ENCODE measurements at regions not wholly inside any gene's neighbourhood (a gene's known extent, or its start where the extent isn't known, plus 50 kb on each side); places are given as distances from the start of the nearest gene placed in this dataset.
"Not testable (repeated sequence)": the region's sequence is repeated elsewhere in the genome, so short reads cannot be mapped to it uniquely, and the experiment has no call there.

DNA sequence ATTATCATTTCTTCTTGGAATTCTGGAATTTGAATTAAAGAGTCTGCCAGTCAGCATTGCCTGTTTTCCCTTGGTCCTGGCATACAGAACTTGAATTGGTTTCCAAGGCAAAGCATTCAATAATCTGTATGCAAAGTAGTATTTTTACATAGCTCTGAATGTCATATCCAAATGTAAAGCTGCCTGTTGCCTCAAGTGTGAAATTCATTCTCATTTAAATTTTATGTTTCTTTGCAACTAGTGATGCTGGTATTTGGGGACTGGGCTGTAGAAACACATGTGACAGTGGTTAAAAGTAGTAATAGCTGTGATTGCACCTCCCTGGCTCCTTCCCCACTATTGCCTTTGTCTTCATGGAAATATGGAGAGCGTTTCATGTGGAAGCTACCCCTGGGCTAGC is 743.9 kb upstream of the GOLIM4 start:
- DNase-seq, result no peak

DNA sequence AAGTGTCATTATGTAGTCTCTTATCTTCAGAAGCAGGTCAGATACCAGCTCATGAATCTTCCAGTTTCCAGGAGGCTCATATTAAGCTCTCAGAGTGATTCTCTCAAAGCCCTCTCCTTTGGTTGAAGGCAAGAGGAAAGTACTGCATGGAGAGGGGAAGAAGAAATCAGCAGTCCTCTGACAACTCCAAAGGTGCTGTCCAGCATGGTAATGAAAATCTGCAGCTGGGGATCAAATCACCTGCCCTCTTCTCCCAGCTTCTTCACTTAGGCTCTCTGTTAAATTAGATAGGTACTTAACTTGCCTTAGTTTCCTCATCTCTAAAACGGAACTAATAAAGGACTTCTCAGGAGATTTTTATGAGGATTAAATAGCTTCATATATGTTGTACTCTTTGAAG is 738.8 kb upstream of the GOLIM4 start:
- DNase-seq, result no peak

DNA sequence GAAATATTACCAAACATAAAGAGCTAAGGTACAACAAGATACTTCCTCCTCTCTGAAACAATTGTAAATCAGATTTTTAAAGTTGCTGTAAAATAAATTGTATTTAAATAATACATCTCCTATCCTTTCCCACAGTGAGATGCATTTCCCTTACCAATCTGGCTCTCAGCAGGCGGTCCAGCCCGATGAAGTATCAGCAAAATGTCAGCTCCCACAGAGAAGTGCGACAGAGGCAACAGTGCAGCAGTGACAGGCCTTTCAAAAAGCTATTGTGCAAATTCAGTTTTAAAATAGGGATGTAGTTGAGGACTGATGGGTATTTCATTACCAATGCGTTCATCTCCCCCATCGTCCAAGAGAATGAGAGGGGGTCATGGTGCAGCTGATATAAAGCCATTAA is 733.2 kb upstream of the GOLIM4 start:
- no peak for DNase-seq

DNA sequence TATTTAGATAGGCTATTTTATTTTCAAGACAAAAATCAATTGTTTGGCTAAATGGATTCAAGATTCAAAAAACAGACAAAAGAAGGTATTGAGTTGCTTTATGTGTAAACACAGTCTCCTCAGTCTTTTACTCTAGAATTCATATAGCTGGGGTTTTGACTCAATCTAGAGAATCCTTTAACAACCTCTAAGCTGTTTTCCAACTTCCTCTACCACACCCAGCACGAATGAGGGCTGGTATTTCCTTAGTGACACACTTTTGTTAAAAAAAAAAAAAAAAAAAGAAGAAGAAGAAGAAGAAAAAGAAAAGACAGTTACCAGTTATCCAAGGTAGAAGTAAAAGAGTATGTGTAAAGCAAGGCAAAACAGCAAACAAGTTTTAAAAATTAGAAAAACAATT is 732.8 kb upstream of the GOLIM4 start:
- no peak for DNase-seq

DNA sequence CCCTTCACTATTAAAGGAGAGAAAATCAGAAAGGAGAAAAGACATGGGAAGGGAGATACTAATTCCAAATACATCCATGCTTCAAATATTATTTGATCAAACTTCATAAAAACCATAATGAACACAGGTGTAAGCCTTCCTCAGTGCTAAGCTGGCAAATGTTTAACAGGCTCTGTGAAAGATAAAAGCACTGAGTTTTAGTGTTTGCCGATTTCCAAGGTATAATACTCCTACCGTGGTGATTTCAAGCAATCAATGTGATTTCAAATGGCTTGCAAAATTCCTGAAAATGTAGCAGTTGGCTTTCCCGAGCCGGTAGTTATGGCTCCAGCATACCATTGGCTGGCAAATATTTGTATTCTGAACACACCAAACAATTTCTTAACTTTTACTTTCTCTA is 732.3 kb upstream of the GOLIM4 start:
- no peak for DNase-seq

DNA sequence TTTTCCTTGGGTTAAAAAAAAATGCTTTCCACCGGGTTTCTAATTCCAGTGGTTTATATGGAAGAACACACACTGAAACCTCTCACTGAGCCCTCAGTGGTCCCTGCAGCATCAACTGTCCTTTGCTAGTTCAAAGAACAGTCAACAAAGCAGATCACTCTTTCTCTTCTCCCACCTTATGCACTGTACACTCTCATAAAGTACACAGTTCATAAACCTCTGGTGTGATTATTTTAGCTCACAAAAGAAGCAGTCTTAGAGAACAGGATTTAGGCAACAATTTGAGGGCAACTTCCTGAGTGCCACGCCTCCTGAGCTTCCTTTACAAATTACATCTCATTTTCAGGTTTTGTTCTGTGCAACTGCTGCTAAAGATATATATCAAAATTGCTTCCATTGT is 728.4 kb upstream of the GOLIM4 start:
- DNase-seq, result no peak

DNA sequence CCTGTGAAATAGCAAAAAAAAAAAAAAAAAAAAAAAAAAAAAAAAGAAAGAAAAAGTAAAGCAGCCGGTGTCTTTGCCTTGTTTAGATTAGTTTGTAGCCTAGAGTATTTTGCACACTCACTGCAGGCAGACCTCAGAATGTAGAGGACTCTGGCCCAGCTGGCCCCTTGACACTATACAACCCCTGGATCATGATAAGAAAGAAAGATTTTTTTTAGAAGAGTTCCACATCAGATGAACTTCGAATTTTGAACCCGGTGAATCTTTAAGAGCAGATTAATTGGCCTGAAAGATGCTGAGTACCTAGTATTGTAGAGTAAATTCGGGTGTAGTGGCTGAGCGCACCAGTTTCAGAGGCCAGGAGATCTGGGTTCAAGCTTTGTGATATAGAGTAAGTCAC is 727.7 kb upstream of the GOLIM4 start:
- DNase-seq, result no peak

DNA sequence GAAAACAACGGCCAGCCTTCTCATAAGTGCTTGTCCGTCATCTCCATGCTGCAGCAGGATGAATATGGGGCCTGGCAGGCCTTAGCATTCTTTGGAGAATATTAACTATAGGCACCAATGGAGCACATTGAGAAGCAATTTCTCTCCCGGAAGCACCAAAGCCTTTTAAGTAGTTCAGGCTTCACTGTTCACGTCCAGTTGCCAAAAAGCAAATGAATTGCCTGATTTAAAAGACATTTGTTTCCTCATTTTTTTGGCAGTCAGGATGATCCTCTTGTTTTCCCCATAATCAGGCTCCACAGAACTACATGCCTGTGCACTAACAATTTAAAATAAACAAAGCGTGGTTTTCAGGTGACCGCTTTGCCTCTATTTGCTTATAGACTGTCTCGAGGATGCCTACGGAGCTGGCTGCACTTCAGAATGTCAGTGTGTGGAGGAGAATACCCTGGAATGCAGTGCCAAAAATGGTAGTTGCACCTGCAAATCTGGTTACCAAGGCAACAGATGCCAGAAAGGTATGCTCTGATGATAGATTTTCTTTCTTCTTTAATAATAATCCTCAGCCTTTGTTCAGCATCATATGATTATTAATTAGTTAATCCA is 725.2 kb upstream of the GOLIM4 start:
- no peak for DNase-seq

DNA sequence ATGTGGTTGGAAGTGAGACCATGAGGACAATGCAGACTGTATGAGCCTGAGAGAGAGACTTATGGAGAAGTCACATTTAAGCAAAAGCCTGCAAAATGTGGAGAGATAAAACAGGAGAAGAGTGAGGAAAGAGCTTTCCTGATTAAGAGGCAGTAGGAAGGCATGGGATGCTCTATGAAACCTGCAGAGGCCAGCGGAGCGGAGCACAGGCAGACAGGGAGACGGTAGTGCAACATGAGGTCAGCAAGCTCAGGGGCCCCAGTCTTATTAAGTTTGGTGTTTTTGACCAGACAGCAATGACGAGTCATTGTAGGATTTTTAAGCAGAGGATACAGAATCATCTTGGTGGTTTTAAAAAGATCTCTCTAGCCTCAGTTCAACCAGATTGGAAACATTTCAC is 721.5 kb upstream of the GOLIM4 start:
- no peak for DNase-seq

DNA sequence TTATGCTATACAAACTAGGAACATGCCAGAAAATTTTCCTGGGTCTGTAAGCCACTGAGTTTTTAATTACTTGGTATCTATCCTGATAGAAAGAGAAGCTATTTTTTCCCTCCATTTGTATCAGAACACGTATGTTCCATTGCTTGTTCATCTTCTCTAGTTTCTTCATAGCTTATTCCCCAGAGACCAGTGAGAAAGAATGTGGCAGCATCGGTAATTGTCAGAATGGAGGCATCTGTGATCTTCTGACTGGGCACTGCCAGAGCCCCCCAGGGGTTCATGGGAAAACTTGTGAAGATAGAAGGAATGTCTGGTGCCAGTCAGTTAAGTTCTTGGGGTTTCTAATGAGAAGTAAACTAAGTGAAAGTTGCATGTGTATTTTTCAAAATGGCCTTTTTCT is 720.2 kb upstream of the GOLIM4 start:
- no peak for DNase-seq

DNA sequence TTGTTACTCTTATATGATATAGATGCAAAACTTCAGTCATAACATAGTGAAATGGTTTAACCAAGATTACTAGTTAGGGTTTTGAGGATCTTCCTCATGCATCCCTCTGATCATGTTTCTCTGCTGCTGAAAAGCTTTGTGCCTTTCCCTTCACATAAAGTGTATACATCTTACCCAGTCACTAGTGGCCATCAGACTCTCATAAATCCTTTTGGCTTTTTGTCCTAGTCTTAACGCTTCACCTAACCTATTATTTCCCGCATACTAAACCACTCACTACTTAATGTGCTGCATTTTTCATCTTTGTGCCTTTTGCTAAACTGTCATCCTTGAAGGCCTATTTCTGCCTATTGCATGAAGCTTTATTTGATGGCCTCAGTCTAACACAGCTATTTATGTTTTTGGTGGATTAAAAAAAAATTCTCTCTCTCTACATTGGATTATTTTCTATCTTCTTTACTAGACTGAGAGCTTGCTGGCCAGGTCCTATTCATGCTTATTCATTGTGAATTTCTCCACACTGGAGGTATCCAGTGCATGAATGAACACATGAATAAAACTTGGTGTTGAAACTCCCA is 717.6 kb upstream of the GOLIM4 start:
- DNase-seq, result no peak

DNA sequence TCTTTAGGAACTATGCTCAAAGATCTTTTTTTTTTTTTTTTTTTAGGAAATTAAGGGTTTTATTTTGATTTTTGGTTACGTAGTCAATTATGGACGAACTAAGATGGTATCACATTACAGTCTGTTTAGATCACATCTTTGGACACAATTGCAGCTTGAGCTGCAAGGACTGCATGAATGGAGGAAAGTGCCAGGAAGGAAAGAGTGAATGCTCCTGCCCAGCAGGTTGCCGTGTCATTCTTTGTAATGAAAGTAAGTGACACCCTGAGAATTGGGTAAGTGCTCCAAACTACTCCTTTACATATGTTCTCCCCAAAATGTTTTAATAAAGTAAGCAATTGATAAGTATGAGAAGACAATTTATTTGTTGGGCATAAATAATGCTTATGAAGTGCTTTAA is 716.5 kb upstream of the GOLIM4 start:
- no peak for DNase-seq

DNA sequence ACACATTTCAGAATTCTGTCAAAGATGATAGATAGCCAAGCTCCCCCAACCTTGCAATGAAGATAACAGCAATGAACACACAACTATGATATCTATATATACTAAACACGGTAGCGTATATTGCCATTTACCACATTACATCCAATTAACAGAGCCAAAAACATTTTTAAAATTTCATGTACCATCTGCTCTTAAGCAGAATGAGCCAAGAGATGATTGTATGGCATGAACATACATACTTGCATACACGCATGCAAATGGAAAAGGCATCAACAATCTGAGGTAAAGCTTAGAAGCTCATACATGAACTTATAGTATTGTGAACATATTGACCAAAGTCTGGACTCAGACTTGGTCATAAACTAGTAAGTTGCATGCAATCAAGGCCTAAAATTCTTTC is 712.9 kb upstream of the GOLIM4 start:
- no peak for DNase-seq

DNA sequence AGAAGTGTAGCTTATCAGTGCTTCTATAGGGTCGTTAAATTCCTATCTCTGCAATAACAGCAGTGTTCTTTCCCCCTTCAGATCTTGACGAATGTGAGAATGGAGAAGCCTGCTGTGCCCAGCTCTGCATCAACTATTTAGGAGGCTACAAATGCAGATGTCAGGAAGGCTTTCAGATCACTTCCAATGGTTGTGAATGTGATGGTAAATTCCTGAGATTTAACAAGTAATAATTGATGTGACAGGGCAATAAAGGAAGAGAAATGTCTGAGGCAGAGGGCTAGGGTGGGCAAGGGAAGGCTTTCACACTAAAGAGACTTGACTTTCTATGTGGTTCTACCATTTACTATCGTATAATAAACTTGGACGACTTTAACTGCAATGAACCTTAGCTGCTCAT is 711.7 kb upstream of the GOLIM4 start:
- no peak for DNase-seq

DNA sequence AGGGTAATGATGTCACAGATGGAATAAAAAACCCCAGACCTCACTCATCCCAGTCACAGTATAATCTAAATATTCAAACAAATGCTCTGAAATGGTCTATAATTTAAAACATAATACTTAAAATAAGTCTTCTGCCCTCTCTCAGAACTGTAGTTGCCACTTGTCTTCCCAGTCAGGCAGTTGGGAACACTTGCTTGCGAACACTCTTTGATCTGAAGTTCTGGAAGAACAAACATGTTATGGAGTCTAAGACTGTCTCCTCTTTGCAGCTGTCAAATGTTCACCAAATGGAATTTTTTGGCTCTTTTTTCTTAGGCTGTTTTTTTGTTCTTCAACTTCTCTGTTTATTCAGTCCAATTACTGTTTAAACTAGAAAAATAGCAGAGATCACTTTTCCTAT is 711.1 kb upstream of the GOLIM4 start:
- DNase-seq, result no peak

DNA sequence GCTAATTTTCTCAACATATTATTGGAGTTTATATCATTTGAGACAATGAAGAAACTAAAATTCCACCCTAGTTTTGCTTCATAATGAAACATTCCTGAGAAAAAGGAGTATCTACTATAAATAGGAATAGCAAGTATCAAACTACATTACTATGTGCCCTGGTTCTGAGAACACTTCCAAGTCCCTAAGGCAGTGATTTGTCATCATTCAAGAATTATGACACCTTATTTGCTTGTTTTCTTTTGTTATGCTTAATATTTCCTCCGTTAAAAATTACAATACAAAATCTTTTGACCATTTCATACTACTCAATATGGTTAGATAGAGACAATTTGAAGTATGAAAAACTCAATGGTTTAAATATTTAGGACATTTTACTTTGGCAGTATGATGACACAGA is 707.8 kb upstream of the GOLIM4 start:
- no peak for DNase-seq

DNA sequence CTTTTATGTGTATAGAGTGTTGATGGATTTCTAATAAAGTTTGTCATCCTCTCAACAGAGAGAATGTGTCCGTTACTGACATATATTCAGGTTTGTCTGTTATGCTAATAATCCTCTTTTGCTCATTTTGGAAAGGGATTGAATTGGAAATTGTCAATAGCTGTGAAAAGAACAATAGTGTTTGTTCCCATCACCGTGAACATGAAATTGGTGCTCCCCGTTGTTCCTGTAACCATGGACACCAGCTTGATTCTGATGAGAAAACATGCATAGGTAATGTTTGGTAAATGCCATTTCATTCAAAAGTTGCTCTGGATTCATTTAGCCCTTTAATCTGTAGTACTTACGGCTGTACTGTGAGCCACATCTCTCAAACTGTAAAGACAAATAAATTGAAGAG is 707.0 kb upstream of the GOLIM4 start:
- DNase-seq, result no peak

DNA sequence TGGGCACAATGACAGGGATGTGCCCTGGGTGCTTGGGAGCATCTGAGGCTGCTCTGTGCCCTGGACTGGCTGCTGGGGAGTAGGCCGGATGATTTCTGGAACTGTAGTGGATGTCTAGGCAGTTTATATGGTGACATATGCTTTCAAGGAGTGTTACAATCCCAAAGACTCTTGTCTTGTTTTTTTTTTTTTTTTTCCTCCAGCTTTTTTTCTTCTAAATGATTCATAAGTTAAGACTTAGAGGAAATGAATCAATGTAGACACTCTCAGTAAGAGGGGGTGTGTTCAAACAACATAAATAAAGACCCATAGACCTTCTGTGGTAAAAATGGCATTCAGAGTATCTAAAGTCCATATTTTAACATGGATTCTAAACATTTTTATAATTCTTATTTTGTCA is 706.1 kb upstream of the GOLIM4 start:
- DNase-seq, result no peak

DNA sequence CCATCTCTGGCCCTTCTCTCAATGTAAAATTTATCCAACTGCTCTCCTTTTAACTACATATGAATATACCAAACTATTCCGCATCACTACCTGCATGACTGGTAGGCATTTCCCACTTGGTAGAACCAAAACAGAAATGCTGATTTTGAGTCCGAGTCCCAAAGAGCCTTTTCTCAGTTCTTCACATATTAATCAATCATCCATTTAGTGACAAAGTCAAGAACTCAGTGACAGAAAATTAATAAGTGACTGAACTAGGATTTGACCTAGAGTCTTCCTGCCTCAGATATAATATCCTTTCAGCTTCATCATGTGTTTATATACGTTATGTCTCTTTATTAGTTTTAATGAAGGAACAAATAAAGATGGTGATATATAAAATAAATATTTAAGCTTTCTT is 700.6 kb upstream of the GOLIM4 start:
- no peak for DNase-seq

DNA sequence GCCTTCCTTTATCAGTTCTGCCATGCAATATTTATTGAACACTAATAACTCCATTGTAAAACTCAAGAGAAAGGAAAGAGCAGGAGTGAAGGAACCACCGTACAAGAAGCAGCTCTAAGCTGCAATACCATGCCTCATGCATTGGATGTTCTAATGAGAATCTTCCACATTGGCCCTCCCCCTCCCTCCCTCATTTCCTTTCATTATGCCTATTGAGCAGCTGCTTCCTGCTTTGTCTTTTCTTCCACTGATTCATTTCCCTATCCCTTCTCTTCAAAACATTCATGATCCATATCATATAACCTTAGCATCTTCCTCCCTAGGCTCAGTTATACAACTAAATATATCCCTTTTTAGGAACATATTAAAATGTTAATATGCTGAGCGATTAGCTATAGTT is 698.7 kb upstream of the GOLIM4 start:
- no peak for DNase-seq

DNA sequence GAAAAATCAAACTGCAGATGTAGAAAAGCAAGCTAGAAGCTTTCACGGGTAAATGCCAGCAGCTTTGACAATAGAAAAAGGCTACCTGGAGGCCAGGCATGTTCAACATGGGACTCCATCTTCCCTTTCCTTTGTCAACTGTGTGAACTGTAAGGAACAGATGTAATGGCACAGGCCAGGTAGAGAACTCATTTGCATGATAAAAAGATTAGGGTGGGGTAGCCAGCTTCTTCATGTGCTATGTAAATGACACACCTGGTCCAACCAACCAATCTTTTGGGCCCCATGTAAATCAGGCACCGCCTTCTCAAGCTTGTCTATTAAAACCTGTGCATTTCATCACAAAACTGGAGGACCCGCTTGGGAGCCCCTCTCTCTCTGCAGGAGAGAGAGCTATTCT is 686.5 kb upstream of the GOLIM4 start:
- no peak for DNase-seq

DNA sequence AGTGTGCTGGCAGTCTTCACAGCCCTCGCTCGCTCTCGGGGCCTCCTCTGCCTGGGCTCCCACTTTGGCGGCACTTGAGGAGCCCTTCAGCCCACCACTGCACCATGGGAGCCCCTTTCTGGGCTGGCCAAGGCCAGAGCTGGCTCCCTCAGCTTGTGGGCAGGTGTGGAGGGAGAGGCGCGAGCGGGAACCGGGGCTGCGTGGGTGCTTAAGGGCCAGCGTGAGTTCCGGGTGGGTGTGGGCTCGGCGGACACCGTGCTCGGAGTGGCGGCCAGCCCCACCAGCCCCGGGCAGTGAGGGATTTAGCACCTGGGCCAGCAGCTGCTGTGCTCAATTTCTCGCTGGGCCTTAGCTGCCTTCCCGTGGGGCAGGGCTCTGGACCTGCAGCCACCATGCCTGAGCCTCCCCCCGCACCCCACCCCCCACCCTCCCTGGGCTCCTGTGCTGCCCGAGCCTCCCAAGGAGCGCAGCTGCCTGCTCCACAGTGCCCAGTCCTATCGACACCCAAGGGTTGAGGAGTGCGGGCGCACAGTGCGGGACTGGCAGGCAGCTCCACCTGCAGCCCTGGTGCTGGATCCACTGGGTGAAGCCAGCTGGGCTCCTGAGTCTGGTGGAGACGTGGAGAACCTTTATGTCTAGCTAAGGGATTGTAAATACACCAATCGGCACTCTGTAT is 684.4 kb upstream of the GOLIM4 start:
- not testable (repeated sequence) for DNase-seq

DNA sequence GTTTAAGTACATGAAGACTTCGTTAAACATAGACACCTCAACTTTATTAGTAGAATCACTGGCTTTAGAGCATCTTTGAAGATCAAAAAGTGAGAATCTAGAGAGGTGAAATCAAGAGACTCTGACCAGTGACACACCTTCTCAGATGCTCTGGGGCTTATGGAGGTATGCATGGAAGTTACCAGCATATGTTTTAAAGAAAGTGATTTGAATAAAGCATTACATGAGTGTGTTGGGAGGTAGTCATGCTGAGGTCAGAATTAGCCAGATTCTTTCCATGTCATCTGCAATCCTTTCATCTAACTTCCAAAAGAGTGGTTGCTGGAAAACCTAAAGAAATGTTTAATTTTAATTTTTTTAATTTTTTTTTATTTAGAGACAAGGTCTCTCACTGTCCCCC is 658.0 kb upstream of the GOLIM4 start:
- DNase-seq, result no peak

DNA sequence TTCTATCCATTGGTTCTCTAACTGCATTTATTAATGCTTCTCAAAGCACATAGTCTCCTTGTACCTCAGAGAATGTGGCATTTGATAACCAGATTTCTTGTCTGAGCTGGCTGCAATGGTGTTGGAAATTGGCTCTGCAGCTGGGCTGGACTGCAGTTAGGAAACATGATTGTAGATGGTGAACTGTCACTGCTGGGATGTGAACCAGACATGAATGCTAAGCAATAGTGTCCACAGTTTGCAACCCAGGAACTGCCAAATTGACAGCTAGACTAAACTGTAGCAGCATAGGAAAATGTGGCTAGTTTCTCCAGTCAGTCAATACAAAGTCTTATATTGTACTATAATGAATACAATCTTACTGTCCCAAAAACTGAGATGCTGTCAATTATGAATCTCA is 656.6 kb upstream of the GOLIM4 start:
- no peak for DNase-seq

DNA sequence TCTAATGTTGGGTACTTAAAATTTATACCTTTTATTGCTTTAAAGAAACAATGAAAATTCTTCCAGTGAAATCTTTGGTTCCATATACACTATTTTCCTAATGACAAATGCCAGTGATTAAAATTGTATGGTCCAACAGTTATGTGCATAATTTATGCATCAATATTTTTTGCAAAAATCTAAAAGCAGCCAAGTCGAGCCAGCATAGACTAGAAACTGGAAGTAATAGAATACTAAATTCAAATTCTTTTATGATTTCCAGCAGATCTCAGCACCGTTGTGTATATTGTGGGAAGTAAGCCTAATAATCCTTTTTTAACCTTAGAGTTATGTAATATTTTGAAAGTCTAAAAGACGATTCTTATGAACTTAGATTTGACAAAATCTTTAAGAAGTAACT is 652.0 kb upstream of the GOLIM4 start:
- no peak for DNase-seq
